ENCODE measurements at regions not wholly inside any gene's neighbourhood (a gene's known extent, or its start where the extent isn't known, plus 50 kb on each side); places are given as distances from the start of the nearest gene placed in this dataset.
"Not testable (repeated sequence)": the region's sequence is repeated elsewhere in the genome, so short reads cannot be mapped to it uniquely, and the experiment has no call there.

DNA sequence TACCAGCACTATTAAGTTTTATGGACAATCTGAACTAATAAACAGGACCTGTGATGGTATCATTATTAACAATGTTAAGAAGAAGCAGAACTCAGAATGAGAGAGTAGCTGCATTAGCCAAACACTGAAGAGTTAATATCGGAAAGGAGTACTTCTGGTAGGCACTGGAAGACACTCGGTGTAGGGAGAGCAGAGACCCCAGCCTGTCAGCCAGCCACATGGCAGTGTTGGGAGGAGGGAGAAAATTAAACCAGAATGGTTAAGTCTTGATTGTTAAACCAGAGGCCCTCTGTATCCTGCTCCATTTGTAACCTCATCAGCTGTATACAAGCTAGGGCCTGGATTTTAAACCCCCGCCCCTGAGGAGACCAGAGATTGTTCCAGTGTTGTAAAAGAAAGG, 263.3 kb downstream of the SRGAP2C start:
- not testable (repeated sequence) for TF ChIP-seq POLR2A, CTCF (IDR thresholded peaks at IDR 0.05)

Measured in upper lobe of left lung (tissue), 4 donors.